SHP77 (cell line): ENCODE measurements at regions not wholly inside any gene's neighbourhood (a gene's known extent, or its start where the extent isn't known, plus 50 kb on each side); places are given as distances from the start of the nearest gene placed in this dataset.
"Not testable (repeated sequence)": the region's sequence is repeated elsewhere in the genome, so short reads cannot be mapped to it uniquely, and the experiment has no call there.

Experiments used
- DNase-seq, 2 experiments: peaks; one replicate each; lab custom pipeline; 2025; lab: John Stamatoyannopoulos, UW

GRCh38 chr10:129042776-129043595, 424.1 kb upstream of the MGMT start:
- no peak for DNase-seq

- DNase-seq: no peak
These were observed 423.4 kb upstream of the MGMT start for GRCh38 chr10:129043691-129044090.

- DNase-seq: no peak
These were observed 421.4 kb upstream of the MGMT start for GRCh38 chr10:129045599-129045998.

GRCh38 chr10:129046065-129046681, 420.9 kb upstream of the MGMT start:
- no peak for DNase-seq

- DNase-seq: no peak
These were observed 420.1 kb upstream of the MGMT start for GRCh38 chr10:129046962-129047361.

- DNase-seq: no peak
These were observed 419.4 kb upstream of the MGMT start for GRCh38 chr10:129047600-129047999.

GRCh38 chr10:129048513-129048912, 418.5 kb upstream of the MGMT start:
- DNase-seq: no peak

- no peak for DNase-seq
These were observed 417.5 kb upstream of the MGMT start for GRCh38 chr10:129049501-129049900.

GRCh38 chr10:129055225-129055624, 411.8 kb upstream of the MGMT start:
- DNase-seq: no peak

- DNase-seq: no peak
These were observed 411.1 kb upstream of the MGMT start for GRCh38 chr10:129055986-129056385.

- no peak for DNase-seq
These were observed 410.0 kb upstream of the MGMT start for GRCh38 chr10:129056734-129057689.

- no peak for DNase-seq
These were observed 409.0 kb upstream of the MGMT start for GRCh38 chr10:129057856-129058663.

GRCh38 chr10:129058664-129059155, 408.3 kb upstream of the MGMT start:
- no peak for DNase-seq

GRCh38 chr10:129059977-129060376, 407.1 kb upstream of the MGMT start:
- DNase-seq: no peak

GRCh38 chr10:129063212-129063611, 403.8 kb upstream of the MGMT start:
- no peak for DNase-seq

- no peak for DNase-seq
These were observed 403.2 kb upstream of the MGMT start for GRCh38 chr10:129063877-129064276.

GRCh38 chr10:129066529-129066928, 400.5 kb upstream of the MGMT start:
- DNase-seq: not testable (repeated sequence)

GRCh38 chr10:129071411-129071810, 395.6 kb upstream of the MGMT start:
- DNase-seq: not testable (repeated sequence)

GRCh38 chr10:129074939-129075338, 392.1 kb upstream of the MGMT start:
- no peak for DNase-seq

- no peak for DNase-seq
These were observed 391.5 kb upstream of the MGMT start for GRCh38 chr10:129075508-129075907.

GRCh38 chr10:129075927-129076326, 391.1 kb upstream of the MGMT start:
- no peak for DNase-seq
